Breast epithelium (tissue), 4 donors: ENCODE measurements at regions not wholly inside any gene's neighbourhood (a gene's known extent, or its start where the extent isn't known, plus 50 kb on each side); places are given as distances from the start of the nearest gene placed in this dataset.
"Not testable (repeated sequence)": the region's sequence is repeated elsewhere in the genome, so short reads cannot be mapped to it uniquely, and the experiment has no call there.

Experiments
- DNase-seq, 2 donors: peaks; one replicate each; pipeline ENCODE4 v3.0.0-alpha.2; 2019; ENCODE audit warnings: low spot score in 2 of 2
- H3K27ac ChIP-seq, 2 donors: fragments of 200-600 bp; sonication (generic) in 1 of 2; one replicate each; pipeline ENCODE4 v1.5.1; 2016 to 2019; ENCODE audit warnings: mild to moderate bottlenecking in 1 of 2
- H3K27me3 ChIP-seq, 2 donors: fragments of 200-600 bp; sonication (generic) in 1 of 2; one replicate each; pipeline versions ENCODE4 v1.5.1 to v1.6.0; 2017 to 2019; ENCODE audit warnings: control low read depth in 1 of 2, mild to moderate bottlenecking in 1 of 2
- H3K36me3 ChIP-seq: fragments of 200-600 bp; one replicate; pipeline ENCODE4 v1.5.1; 2019
- H3K4me1 ChIP-seq, 2 donors: fragments of 200-600 bp; sonication (generic); one replicate each; pipeline ENCODE4 v1.5.1; 2016 to 2019; ENCODE audit warnings: control low read depth in 1 of 2
- H3K4me3 ChIP-seq, 3 donors: fragments of 200-600 bp; sonication (generic); 1 replicate in 2 of 3; 2 replicates in 1 of 3; pipeline ENCODE4 v1.5.1; 2016 to 2019; ENCODE audit warnings: mild to moderate bottlenecking in 3 of 3, moderate library complexity in 2 of 3
- H3K9me3 ChIP-seq, 2 donors: fragments of 200-600 bp; sonication (generic) in 1 of 2; one replicate each; pipeline ENCODE4 v1.5.1; 2016 to 2019; ENCODE audit warnings: control low read depth in 1 of 2
- POLR2A ChIP-seq: fragments of 450-650 bp; IDR thresholded peaks from one replicate; pipeline ENCODE4 v1.6.1; 2016; ENCODE audit warnings: antibody characterized with exemption, mild to moderate bottlenecking, moderate library complexity
- POLR2AphosphoS5 ChIP-seq, 3 donors: sonication (generic); formaldehyde crosslinking; IDR thresholded peaks; one replicate each; pipeline ENCODE4 v1.6.1; 2017; ENCODE audit warnings: antibody characterized with exemption in 3 of 3
- intact Hi-C: fragments of 100-400 bp; cut with DNase I; formaldehyde crosslinking; loops from one replicate; pipeline ENCODE4 v1.15.1; 2023; ENCODE audit warnings: low total_unique reads
- TF ChIP-seq, protein P1 (sequence below), 3 donors: fragments of 450-650 bp; IDR thresholded peaks; one replicate each; pipeline ENCODE4 v1.5.1; 2016 to 2017; ENCODE audit warnings: antibody characterized with exemption in 3 of 3, mild to moderate bottlenecking in 3 of 3, moderate library complexity in 3 of 3

DNA sequence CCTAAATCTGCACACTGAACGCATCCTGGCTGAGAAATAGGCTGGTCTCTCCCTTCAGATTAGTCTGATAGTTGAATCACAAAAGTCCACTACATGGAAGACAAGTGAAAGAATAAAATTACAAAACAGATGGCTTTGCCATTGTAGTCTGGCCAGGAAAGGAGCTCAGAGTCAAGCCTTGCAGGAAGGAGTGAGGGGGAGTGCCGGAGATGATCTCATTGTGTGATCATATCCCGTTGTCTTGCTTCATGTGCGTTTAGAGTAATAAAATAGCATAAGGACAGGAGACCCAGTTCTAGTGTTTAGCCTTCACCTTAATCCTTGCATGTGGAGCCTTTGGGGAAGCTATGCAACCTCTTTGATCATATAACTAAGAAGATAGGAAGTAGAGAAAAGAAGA lies 666.7 kb upstream of the RAG2 start:
- Histone ChIP-seq H3K36me3 (no peaks in the 10 kb centered on the region), H3K4me3 (no peak overlapping the region), H3K27me3 (no peaks in the 10 kb centered on the region), H3K27ac (no peak overlapping the region), H3K9me3 (no peaks in the 10 kb centered on the region), H3K4me1 (no peaks in the 10 kb centered on the region)
- intact Hi-C loops, result no loop called here
- DNase-seq, result no peak
- TF ChIP-seq POLR2AphosphoS5 (IDR thresholded peaks at IDR 0.05) (no peak), POLR2A (no peak)
- TF ChIP-seq, protein P1, sequence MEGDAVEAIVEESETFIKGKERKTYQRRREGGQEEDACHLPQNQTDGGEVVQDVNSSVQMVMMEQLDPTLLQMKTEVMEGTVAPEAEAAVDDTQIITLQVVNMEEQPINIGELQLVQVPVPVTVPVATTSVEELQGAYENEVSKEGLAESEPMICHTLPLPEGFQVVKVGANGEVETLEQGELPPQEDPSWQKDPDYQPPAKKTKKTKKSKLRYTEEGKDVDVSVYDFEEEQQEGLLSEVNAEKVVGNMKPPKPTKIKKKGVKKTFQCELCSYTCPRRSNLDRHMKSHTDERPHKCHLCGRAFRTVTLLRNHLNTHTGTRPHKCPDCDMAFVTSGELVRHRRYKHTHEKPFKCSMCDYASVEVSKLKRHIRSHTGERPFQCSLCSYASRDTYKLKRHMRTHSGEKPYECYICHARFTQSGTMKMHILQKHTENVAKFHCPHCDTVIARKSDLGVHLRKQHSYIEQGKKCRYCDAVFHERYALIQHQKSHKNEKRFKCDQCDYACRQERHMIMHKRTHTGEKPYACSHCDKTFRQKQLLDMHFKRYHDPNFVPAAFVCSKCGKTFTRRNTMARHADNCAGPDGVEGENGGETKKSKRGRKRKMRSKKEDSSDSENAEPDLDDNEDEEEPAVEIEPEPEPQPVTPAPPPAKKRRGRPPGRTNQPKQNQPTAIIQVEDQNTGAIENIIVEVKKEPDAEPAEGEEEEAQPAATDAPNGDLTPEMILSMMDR (IDR thresholded peaks at IDR 0.05), result no peak

- intact Hi-C loops, result no loop called here
- Histone ChIP-seq H3K27ac (no peak overlapping the region), H3K36me3 (no peaks in the 10 kb centered on the region), H3K9me3 (no peaks in the 10 kb centered on the region), H3K27me3 (no peaks in the 10 kb centered on the region), H3K4me1 (no peaks in the 10 kb centered on the region), H3K4me3 (no peak overlapping the region)
- DNase-seq, result no peak
- no peak for TF ChIP-seq POLR2A
- TF ChIP-seq POLR2AphosphoS5 (IDR thresholded peaks at IDR 0.05), result no peak
- TF ChIP-seq, protein P1 (IDR thresholded peaks at IDR 0.05), result no peak
Observed at GRCh38 chr11:37264060-37264459, 666.0 kb upstream of the RAG2 start.

DNA sequence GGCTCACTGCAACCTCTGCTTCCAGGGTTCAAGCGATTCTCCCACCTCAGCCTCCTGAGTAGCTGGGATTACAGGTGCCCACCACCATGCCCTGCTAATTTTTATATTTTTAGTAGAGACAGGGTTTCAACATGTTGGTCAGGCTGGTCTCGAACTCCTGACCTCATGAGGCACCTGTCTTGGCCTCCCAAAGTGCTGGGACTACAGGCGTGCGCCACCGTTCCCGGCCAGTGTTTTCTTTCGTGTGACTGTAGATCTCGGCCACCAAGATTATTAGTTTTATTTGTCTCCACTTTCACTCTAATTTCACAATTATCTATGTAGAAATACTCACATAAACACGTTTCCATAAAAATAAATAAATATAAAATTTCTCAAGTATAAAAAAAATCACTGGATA lies 665.4 kb upstream of the RAG2 start:
- H3K4me3 ChIP-seq, DNase-seq, H3K27me3 ChIP-seq, H3K27ac ChIP-seq, H3K36me3 ChIP-seq, H3K9me3 ChIP-seq, intact Hi-C loops, H3K4me1 ChIP-seq: not testable (repeated sequence)

DNA sequence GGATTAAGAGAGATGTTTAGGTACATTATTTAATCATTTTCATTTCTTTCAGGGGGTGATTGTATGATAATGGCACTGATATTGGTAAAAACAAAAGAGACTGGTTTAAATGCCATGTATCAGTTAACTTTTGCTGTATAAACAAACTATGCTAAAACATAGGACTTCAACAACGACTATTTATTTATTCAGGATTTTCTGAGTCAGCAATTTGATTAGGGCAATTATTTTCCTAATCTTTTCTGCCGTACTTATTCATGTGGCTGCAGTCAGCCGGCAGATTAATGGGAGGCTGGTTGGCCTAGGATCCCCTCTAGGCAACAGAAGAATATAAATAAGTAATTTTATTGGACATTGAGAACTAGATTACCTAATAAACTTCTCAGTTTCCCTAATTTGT lies 661.7 kb upstream of the RAG2 start:
- H3K4me3 ChIP-seq, result no peak overlapping the region
- no peak for DNase-seq
- no peaks in the 10 kb centered on the region for H3K4me1 ChIP-seq
- no peak for TF ChIP-seq POLR2AphosphoS5 (IDR thresholded peaks at IDR 0.05)
- TF ChIP-seq POLR2A, result no peak
- TF ChIP-seq, protein P1 (IDR thresholded peaks at IDR 0.05), result no peak
- H3K36me3 ChIP-seq, result no peaks in the 10 kb centered on the region
- H3K9me3 ChIP-seq, result no peaks in the 10 kb centered on the region
- intact Hi-C loops, result no loop called here
- no peak overlapping the region for H3K27ac ChIP-seq
- H3K27me3 ChIP-seq, result no peaks in the 10 kb centered on the region

- Histone ChIP-seq H3K4me3 (no peak overlapping the region), H3K27me3 (no peaks in the 10 kb centered on the region), H3K27ac (no peak overlapping the region), H3K36me3 (no peaks in the 10 kb centered on the region), H3K9me3 (no peaks in the 10 kb centered on the region), H3K4me1 (no peaks in the 10 kb centered on the region)
- TF ChIP-seq, protein P1 (IDR thresholded peaks at IDR 0.05), result no peak
- no peak for TF ChIP-seq POLR2AphosphoS5 (IDR thresholded peaks at IDR 0.05)
- TF ChIP-seq POLR2A, result no peak
- no peak for DNase-seq
- intact Hi-C loops, result no loop called here
Observed at GRCh38 chr11:37248145-37248544, 650.1 kb upstream of the RAG2 start.

GRCh38 chr11:37246092-37246491 lies 648.1 kb upstream of the RAG2 start:
- H3K27ac ChIP-seq, DNase-seq, H3K9me3 ChIP-seq, H3K4me1 ChIP-seq, H3K27me3 ChIP-seq, H3K36me3 ChIP-seq, H3K4me3 ChIP-seq, intact Hi-C loops: not testable (repeated sequence)
